B cell (primary cell): ENCODE measurements at regions not wholly inside any gene's neighbourhood (a gene's known extent, or its start where the extent isn't known, plus 50 kb on each side); places are given as distances from the start of the nearest gene placed in this dataset.

ENCODE experiments used
- CTCF ChIP-seq: fragments of 200-600 bp; IDR thresholded peaks from one replicate; pipeline ENCODE4 v1.8.0; 2022; ENCODE audit warnings: antibody characterized with exemption, mild to moderate bottlenecking
- EZH2 ChIP-seq: IDR thresholded peaks from 2 replicates; pipeline ENCODE4 v1.6.1; 2012; ENCODE audit warnings: borderline replicate concordance, low read depth, mild to moderate bottlenecking, moderate library complexity, low read length; ENCODE audit not compliant: insufficient read depth, poor library complexity, severe bottlenecking

- TF ChIP-seq CTCF (no peak), EZH2 (no peak)
These were observed 101.7 kb downstream of the CD200R1L start for GRCh38 chr3:112744825-112745566.
